EH (cell line): ENCODE measurements at regions not wholly inside any gene's neighbourhood (a gene's known extent, or its start where the extent isn't known, plus 50 kb on each side); places are given as distances from the start of the nearest gene placed in this dataset.
A peak's percentile ranks its signal among the peaks of the same experiment; 100 is the strongest.
"Not testable (repeated sequence)": the region's sequence is repeated elsewhere in the genome, so short reads cannot be mapped to it uniquely, and the experiment has no call there.

Source experiments
- DNase-seq: peaks from one replicate; pipeline ENCODE4 v3.0.0-alpha.2; 2015; ENCODE audit warnings: low read depth

DNA sequence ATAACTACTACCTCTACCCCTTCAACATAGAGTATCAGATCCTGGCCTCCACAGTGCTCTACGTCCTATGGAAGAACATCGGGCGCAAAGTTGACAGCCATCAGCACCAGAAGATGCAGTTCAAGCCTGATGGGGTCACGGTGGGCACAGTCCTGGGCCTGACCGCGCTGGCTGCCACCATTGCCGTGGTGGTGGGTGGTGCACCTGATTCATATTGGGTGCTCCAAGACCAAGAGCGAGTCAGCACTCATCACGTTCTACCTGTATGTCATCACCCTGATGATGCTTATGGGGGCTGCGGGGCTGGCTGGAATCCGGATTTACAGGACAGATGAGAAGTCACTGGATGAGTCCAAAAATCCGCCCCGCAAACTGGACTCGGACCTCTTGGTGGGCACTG is 846.4 kb downstream of the RPIA start:
- DNase-seq: not testable (repeated sequence)

DNA sequence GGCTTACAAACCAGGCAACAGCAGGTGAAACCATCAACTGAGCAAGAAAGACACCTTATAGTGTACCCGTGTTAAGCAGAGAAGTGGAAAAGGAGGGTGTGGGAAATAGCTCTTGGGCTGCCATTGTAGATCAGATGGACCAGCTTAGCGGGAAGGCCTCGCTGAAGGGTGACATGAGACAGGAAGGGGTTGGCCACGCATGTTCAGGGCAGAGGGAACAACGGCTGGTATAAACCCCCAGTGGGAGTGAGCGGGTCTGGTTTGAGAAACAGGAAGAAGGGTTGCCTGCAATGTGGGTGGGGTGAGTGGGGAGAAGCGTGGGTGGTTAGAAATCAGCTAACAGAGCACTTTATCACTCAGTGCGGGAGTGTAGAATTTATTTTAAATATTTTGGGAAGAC is 852.6 kb downstream of the RPIA start:
- DNase-seq: not testable (repeated sequence)

DNA sequence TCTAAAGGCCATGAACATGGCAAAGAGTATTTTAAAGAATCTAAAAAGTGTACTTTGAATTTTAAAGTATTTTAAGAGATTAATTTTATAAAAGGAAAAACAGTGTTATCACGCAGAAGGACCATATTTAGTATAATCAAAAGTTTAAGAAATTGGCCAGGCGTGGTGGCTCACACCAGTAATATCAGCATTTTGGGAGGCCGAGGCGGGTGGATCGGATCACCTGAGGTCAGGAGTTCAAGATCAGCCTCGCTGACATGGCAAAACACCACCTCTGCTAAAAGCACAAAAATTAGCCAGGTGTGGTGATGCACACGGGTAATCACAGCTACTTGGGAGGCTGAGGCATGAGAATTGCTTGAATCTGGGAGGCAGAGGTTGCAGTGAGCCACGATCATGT is 887.7 kb downstream of the RPIA start:
- DNase-seq: not testable (repeated sequence)

DNA sequence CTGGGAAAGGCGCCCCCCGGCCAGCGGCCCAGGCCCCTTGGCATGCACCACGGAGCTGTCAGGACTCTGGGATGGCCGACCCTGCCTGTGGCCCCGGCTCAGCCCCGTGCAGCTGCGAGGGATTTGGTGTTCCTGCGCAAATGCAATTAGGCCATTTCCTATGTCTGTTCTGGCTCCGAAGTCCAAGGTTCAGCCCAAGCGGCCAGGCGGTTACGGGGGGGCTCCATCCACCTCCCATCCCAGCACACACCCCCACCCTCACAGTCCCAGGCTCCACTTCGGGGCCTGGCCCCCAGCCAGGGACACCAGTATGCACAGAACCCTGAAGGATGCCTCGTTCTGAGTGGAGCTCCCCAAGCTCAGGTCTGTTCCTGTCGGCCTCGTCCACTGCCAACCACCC is 891.3 kb downstream of the RPIA start:
- peak; percentile 1 for DNase-seq

DNA sequence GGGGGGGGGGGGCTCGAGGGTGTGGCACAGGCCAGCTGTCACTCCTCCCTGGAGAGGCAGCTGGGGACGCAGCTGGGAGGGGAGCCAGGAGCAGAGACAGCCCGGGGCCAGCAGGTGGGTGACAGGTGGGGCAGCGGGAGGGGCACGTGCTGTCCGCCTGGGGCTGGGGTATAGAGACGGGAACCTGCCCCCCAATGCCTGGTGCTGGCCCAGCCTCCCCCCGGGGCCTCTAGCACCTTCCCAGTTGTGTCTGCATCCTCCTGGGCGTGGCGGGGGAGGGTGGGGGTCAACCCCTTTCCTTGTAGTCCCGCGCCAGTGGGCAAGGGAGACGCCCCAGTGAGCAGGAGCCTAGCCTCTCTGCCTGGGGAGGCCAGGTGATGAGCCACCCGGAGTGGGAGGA is 892.6 kb downstream of the RPIA start:
- not testable (repeated sequence) for DNase-seq

DNA sequence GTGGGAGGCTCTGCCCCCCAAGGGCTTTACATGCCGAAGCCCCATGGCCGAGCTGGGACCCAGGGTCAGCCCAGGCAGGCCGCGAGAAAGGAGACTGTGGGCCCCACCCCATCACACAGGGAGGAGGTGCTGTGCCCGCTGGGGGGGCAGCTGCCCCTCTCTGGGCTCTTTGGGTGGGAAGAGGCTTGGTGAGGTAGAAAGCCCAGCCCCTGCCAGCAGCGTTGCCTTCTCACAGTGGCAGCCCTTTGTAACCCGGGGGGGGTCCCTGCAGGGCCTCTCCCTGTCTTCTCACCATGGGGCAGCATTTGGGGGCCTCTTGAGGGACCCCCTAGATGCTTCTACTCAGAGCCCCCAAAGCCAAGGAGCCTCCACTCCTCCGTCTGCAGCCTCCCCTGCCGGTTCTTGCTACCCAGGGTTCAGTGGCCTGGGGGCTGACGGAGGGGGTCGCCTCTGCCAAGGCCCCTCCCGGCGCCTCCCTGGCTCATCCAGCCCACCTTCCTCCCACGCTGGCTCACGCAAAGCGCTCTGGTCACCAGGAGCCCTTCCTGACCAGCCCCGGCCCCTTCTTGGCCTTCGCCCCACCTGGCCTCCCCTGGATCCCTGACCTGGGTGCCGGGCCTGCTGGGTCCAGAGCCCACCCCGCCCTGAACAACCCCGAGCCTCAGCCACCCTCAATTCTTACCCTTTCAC is 893.5 kb downstream of the RPIA start:
- DNase-seq: not testable (repeated sequence)

DNA sequence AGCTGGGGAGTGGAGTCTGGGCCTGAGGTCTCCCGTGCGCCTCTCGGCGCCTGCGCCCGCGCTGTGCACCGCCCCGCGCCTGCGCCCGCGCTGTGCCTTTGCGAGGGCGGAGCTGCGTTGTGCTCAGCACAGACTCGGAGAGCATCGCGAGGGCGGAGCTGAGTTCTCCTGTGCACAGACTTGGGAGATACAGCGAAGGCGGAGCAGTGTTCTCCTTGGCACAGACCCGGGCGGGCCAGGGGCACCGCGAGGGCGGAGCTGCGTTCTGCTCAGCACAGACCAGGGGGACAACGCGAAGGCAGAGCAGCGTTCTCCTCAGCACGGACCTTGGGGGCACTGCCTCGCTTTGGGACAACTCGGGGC is 894.1 kb downstream of the RPIA start:
- DNase-seq: peak; percentile 70

DNA sequence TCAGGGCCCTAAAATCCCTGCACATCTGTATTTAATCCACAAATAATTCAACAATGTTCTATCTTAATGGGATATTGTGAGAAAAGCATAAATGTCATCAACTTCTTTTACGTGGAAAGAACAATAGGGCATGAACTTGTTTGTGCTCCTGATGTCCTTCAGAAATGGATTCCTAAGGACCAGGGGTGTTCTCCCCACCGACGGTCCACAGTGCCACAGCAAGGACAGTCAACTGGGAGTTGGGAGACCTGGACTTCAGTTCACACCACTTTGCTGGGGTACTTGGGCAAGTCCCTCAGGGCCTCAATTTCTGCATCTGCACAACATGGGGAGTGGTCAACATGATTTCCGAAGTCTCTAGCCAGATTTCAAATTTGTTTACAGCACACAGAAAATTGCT is 908.4 kb downstream of the RPIA start:
- DNase-seq: not testable (repeated sequence)

DNA sequence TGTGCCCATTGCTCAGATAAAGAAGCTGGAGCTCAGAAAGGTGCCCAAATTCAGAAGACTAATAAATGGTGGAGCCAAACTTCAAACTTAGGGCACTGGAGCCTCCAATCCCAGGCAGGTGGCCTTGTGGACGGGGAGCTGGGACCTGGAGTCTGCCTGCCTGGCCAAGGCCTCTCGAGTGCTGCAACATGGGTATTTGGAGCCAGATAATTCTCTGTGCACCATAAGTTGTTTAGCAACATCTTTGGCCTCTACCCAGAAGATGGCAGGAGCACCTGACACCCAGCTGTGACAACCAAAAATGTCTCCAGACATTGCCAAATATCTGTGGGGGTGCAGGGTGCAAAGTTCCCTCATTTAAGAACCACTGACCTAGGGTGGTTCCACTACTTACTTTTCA is 915.0 kb downstream of the RPIA start:
- DNase-seq: not testable (repeated sequence)

DNA sequence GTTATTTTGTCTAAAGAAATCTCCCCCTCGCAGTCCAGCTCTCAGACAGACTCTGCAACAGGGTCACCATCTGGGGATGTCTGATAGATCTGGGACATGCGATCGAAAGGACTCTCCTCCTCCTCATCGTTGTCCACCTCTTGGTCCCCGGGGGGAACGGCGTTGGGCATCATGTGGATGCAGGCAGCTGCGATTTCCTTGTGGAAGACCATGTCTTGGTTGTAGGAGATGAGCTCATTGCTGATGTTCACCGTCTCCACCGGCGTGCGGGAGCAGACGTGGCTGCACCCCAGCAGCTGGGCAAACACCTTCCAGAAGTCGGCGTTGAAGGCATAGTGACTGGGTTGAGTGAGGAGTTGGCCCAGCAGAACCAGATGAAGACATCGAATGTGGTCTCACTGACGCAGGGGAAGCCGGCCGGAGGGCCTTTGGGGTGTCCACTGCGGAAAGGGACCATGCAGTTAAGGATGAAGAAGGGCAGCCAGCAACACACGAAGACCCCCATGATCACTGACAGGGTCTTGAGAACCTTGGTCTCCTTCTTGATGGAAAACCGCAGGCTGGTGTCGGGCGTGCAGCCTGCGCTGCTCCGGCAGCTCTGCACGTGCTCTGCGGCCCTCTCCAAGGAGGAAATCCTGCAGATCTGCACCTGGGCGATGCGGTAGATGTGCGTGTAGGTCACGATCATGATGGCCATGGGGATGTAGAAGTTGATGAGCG is 918.9 kb downstream of the RPIA start:
- DNase-seq: not testable (repeated sequence)

DNA sequence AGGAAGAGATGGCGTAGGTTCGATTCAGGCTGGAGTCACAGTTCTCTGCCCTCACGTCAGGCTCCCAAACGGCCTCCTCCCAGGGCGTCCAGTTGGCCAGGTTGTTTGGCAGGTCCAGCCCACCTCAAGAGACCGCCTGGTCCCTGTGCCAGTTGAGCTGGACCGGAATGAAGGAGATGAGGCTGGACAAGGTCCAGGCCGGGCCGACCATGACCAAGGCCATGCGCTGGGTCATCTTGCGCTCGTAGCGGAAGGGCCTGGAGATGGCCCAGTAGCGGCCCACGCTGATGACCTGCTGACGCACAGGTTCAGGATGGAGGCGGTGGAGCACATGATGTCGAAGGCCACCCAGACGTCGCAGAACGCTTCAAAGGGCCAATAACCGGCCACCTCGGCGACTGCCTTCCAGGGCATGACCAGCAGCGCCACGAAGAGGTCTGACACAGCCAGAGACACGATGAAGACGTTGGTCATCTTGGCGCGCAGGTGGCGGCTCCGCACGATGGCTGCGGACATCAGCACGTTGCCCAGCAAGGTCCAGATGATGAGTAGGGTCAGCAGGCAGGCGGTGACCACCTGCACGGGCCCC is 919.5 kb downstream of the RPIA start:
- not testable (repeated sequence) for DNase-seq

DNA sequence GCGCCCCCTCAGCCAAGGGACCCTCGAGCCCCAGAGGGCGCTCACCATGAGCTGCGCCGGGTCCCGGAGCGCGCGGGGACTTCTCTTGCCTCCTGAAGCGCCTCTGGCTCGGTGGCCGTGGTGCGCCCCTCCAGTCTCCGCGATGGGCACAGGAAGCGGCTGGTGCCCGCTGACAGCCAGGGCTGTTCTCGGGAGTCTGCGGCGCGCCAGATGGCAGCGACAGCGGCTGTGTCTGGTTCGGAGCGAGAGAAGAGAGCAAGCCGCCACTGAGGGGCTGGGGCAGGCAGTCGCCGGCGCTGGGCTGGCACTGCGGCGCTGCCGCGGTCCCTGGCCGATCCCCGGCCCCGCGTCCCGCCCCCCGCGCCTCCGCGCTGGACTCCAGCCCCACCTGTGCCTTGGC is 920.2 kb downstream of the RPIA start:
- DNase-seq: not testable (repeated sequence)

DNA sequence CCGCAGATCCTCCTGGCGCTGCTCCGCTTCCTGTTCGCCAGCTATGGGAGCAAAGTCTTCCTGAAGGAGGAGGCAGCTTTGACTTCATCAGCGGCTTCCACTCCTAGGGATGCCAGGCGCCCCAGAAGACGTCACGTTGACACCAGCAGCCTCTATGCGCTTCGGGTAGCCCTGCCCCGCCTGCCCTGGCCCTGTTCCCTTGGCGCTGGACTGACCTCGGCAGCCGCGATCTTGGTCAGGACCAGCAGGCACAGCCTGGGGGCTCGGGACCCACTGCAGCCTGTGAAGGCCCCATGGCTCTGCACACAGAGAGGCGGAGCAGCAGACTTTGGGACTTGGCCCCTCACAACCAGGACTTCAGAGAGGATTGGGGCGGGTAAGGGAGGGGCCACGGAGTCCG is 957.8 kb downstream of the RPIA start:
- not testable (repeated sequence) for DNase-seq

DNA sequence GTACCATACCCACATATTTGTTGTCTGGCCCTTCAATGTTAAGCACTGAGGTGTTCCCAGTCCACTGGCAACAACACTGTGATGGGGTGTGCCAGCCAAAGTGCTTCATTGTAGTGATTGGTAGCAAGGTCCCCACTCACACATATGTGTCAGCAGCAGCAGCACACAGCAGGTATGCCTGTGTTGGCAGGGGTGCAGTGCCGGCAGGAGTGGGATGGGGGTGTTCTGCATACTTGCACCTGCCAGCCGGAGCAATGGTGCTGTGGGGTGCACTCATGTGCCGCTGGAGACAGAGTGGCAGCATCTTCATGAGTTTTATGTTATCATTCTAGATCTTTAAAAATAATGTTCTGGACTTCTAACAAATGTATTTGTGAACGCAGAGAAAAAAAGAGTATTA is 987.8 kb downstream of the RPIA start:
- DNase-seq: not testable (repeated sequence)
